GM19468 (cell line): ENCODE measurements at regions not wholly inside any gene's neighbourhood (a gene's known extent, or its start where the extent isn't known, plus 50 kb on each side); places are given as distances from the start of the nearest gene placed in this dataset.
"Not testable (repeated sequence)": the region's sequence is repeated elsewhere in the genome, so short reads cannot be mapped to it uniquely, and the experiment has no call there.

Experiments used
- ATAC-seq: cut with Tn5 transposase; IDR thresholded peaks from one replicate; pipeline ENCODE4 v1.9.1; 2021; ENCODE audit warnings: mild to moderate bottlenecking, moderate library complexity, moderate number of reproducible peaks; ENCODE audit not compliant: unreplicated experiment; ENCODE audit errors: extremely low read depth

DNA sequence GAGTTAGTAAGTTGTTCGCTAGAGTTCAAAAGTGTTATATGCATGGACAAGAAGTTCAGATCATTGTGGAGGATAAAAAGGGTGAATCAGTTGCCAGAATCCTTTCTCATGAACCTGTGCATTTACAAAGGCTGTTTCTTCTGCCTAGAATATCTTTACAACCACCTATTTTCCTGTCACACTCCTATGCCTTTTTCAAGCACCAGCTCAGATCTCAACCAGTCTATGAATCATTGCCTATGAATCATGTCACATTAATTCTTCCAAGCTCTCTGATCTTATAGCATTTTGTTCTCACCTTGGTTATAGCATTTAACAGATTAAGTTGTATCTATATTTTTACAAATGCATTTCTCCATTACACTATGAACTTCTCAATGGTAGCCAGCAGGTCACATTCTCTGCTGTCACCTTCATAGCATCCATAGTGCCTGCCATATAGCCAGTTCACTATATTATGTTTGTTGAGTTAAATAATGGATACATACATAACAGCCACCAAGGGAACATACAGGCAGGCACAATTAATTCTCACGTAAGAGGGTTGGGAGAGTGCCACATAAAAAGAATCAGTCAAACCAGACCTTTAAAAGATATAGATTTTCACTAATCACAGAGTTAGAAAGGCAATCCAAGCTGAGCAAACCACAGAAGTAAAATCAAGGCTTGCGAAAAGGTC lies 573.0 kb downstream of the FOXG1 start:
- ATAC-seq: no peak

- no peak for ATAC-seq
Measured at GRCh38 chr14:29348504-29348903, 579.1 kb downstream of the PRKD1 start.

GRCh38 chr14:29350496-29350895 lies 577.2 kb downstream of the PRKD1 start:
- no peak for ATAC-seq

DNA sequence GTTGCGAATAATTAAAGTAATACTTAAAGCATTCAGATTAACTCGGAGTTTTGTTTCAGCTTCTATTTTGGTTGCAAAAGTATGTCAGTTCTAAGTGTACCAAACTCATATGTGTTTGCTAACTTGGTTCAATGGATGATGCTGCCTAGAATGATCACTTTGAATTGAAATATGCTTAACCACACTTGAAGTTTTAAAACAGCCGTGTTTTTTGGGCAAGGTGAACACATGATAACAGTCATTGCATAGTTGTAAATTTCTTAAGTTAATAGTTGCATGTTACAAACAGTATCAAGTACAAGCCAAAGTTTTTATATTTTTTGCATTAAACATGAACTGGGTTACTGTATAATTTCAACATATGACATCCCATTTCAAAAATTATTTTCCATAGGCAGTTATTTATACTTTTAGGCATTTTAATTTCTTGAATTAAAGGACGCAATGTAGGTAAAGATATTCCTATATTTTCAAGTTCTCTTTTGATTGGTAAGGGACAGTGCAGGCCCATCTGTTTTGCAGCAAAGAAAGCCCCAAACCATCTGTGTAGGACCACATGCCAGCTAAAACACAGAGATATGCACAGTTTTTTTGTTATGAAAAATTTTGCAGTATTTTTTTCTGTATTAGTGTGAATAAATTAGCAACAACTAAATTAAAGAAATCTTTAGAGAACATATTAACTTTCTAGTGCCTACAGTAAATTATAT lies 575.5 kb downstream of the PRKD1 start:
- ATAC-seq: no peak

GRCh38 chr14:29352706-29353080 lies 575.0 kb downstream of the PRKD1 start:
- no peak for ATAC-seq

DNA sequence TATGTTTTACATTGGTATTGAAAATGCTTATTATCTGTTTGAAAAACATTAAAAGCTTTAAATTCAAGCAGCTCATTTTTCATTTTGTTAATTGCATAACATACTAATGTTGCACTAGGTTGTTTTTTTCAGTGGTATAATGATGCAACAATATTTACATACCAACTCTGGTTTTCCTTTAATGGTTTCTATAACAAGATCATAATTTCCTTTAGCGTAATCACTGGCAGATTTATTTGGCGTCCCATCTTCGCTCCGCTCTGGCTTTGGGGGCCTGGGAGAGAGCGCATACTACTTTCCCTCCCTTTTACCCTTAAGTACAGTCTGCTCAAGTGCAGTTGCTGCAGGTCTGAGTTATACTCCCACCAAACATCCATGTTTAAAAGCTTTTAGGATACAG lies 574.1 kb downstream of the PRKD1 start:
- ATAC-seq: no peak

DNA sequence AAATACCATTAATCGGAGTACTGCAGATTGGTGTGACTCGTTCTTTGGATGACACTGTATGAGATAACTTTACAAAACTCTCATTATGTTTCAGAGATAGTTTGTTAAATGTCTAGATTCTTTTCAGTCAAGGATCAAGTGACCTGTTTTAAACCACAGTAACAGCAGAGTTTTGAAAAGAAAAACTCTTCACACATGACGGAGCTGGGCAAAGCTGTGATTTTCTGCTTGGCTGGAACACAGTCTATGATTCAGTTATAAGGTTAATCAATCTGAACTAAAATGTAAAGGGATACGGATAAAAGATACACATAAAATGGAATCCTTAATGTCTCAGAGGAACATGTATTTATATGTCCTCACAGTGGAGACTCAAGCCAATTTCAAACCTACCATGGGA lies 573.2 kb downstream of the PRKD1 start:
- ATAC-seq: no peak

DNA sequence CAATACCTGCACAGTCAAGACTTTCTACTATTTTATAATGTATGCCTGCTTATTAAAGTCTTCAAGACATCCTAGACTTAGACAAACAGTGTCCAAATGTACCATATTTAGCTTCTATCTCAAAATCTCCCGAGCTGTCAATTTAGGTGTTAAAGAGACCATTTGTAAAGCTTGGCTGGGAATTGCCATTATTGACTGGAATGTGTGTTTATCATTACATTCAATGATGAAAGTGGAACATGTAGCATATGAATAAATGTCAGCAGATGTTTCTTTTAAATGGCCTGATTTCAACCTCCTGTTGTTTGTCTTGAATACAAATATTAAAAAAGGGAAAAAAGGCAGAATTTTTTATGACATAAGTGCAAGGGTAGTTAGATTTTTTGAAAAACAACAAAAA lies 572.3 kb downstream of the PRKD1 start:
- no peak for ATAC-seq

GRCh38 chr14:29355846-29356245 lies 571.8 kb downstream of the PRKD1 start:
- ATAC-seq: no peak

DNA sequence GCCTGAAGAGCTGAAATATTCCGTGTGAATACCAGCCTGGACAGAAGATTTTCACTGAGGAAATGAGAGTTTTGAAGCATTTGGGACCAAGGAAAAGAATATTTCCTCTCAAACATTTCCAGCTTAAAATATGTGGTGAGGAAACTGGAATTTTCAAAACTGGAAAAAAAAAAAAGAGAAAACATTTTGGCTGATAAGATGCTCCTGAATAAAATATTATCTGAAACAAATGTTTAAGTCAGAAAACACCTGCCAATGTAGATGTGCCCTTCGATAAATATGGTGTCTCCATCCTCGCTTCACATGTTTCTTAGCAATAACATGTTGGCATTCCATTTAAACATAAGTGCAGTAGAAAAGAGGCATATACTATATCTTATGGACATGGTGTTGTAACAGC lies 567.0 kb downstream of the PRKD1 start:
- ATAC-seq: no peak

DNA sequence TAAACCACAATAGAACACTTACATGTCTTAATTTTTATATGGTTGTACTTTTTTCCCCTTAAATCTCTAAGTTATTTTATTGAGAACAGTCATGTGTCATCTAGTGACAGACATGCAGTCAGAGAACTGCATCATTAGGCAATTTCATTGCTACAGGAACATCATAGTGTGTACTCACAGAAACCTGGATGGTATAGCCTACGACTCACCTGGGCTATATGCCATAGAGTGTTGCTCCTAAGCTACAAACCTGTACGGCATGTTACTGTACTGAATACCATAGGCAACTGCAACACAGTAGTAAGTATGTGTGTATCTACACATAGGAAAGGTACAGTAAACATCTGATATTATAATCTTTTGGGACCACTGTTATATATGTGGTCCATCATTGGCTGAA lies 557.6 kb downstream of the PRKD1 start:
- ATAC-seq: no peak

- no peak for ATAC-seq
Measured at GRCh38 chr14:29376237-29376636, 551.4 kb downstream of the PRKD1 start.

DNA sequence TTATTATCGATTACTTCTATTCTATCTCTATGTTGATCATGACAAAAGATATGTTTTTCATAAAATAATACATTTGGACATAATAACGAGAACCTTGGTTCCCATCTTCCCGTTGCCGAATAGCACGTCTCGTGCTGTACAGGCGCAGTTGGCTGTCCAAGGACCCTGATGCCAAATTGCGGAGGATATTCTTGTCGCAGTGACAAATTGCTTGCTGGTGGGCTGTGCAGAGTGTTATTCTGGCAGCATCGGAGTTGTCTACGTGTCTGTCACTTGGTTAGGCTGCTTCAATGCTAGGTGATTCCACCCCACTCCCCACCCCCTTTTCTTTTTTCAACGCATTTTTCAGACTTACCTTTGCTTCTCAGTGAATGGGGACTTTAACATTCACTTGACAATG lies 546.8 kb downstream of the PRKD1 start:
- ATAC-seq: no peak

GRCh38 chr14:29388571-29388970 lies 539.1 kb downstream of the PRKD1 start:
- ATAC-seq: no peak

GRCh38 chr14:29390081-29390832 lies 537.4 kb downstream of the PRKD1 start:
- no peak for ATAC-seq

DNA sequence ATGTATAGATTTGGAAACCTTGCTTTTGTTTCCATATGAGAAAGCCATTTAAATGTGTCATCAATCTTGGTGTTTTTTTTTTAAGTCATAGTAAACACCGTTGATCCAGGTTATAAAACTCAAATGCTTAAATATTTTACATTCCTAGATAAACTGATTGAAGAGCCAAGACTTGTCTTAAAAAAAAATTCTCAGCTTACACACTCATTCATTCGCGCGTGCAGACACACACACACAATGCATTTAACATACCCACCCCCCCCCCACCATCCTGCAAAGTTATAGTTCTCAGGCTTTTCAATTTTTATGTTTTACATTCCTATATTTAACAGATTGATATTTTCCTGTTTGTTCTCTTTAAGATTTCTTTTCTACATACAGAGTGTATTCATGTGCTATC lies 536.4 kb downstream of the PRKD1 start:
- no peak for ATAC-seq

DNA sequence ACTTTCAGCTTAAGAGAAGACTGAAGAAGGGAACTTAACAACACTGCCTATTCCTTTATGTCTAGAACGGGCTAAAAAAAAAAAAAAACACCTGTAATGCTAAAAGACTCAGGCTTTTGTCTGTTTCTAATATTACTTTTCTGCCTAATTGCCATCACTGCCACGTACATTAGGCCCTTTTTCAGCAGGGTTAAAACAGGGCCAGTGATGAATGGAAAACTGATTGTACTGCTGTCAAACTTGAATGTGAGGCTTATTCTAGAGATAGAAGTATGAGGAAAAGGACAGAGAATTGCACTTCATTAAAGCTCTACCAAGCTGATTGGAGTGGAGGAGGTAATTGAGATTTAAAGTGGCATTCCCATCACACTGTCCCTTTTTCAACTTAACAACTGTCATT lies 535.8 kb downstream of the PRKD1 start:
- ATAC-seq: no peak

GRCh38 chr14:29392287-29392686 lies 535.4 kb downstream of the PRKD1 start:
- ATAC-seq: no peak

GRCh38 chr14:29403091-29403490 lies 524.6 kb downstream of the PRKD1 start:
- no peak for ATAC-seq

GRCh38 chr14:29410581-29410980 lies 517.1 kb downstream of the PRKD1 start:
- ATAC-seq: no peak

DNA sequence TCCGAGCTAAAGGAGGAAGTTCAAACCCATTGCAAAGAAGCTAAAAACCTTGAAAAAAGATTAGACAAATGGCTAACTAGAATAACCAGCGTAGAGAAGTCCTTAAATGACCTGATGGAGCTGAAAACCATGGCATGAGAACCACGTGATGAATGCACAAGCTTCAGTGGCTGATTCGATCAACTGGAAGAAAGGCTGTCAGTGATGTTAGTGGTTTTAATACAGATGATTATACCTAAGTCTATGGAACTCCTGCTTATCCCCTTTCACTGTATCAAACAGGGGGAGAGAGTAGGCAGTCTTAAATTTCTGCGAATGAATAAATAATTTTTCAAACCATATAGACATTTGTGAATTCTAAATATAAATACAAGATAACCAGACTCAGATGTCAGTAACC lies 512.7 kb downstream of the PRKD1 start:
- not testable (repeated sequence) for ATAC-seq
